Islet of Langerhans (tissue), 1 donor: ENCODE measurements at regions not wholly inside any gene's neighbourhood (a gene's known extent, or its start where the extent isn't known, plus 50 kb on each side); places are given as distances from the start of the nearest gene placed in this dataset.
"Not testable (repeated sequence)": the region's sequence is repeated elsewhere in the genome, so short reads cannot be mapped to it uniquely, and the experiment has no call there.

Experiments
- FAIRE-seq: peaks from one replicate; lab custom pipeline; 2011; peaks lifted over from hg19 to GRCh38; lab: Jason Lieb, UNC

DNA sequence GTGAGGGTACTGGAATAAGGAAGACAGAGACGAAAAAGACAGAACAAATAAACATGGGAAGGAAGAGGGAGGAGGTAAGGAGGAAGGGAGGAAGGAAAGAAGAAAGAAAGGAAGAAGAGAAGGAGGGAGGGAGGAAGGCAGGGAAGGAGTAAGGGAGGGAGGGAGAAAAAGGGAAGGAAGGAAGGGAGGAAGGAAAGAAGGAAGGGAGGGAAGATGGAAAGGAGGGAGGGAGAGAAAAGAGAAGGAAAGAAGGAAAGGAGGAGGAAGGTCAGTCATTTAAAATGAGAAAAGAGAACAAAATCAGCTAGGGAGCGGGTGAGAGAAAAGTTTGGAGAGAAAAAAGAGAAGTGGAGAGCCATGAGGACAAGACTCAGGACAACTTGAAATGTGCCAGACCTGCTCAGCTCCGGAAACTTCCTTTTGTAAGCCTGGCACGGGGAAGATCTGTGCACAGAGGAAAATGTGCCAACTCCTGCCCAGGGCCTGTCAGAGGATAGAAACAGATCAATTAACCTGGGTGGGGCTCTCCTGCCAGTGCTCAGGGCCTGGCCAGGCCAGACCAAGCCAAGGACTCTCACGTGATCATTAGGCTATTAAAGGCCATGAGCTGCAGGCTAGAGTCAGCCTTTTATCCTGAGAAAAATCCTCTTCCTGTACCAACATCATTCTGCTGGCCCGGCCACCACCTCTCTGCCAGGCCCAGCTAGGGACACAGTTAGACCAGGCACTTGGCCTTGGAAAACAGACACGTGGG, 50.1 kb upstream of the BCL6 start:
- FAIRE-seq, result no peak

DNA sequence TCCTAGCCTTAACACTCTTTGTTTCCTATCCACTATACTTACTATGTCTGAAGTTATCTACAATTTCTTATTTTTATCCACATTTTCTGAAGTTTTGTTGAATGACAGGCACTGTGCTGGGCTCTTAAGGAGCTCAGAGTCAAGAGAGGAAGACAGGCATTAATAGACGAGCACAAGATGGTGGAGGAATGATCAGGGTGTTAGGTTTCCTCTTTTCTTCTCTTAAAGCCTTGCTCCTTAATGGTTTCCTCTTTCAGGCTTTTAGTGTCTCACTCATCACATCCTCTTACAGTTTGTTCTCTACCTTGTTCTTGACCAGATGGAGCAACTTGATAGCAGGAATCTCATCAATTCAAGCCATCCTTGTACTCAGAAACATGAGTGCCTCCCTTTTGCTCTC, 52.9 kb upstream of the BCL6 start:
- FAIRE-seq, result no peak

DNA sequence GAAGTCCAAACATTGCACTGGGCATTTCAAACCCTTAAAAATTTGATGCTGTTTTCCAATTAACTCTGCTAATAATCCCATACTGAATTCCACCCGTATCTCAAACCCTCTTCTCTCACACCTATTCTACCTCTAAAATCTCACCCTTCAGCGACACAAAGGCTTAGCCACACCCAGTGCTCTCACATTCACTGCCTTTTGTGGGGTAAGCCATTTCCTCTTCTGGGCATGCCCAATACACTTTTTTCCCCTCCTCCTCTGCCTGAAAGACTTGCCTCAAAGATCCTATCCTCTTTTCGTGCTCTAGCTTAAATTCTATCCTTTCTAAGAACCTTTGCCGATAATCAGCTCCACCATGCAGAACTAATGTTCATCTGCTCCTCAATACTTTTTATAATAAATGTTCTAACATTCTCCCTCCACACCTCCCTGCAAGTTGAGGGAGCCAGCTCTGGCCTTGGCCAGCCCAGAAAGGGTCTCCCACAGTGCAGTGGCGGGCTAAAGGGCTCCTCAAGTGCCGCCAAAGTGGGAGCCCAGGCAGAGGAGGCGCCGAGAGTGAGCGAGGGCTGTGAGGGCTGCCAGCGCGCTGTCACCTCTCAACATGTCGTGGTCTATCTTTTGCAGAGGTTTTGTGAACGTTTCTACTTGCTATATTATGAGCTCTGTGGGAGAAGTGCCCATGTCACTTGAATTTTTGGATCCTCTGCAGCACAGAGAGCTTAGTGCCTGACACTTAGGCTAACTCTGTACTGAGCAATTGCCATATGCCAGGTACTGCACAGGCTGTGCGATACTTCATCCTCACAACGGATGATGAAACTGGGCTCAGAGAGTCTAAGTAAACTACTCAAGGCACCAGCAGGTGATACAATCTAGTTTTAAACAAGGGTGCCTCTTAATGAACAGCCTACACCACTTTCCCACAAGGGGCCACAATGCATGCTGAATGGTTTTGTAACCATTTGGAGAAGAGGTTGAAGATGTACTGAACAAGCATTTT, 53.6 kb upstream of the BCL6 start:
- FAIRE-seq, result no peak

DNA sequence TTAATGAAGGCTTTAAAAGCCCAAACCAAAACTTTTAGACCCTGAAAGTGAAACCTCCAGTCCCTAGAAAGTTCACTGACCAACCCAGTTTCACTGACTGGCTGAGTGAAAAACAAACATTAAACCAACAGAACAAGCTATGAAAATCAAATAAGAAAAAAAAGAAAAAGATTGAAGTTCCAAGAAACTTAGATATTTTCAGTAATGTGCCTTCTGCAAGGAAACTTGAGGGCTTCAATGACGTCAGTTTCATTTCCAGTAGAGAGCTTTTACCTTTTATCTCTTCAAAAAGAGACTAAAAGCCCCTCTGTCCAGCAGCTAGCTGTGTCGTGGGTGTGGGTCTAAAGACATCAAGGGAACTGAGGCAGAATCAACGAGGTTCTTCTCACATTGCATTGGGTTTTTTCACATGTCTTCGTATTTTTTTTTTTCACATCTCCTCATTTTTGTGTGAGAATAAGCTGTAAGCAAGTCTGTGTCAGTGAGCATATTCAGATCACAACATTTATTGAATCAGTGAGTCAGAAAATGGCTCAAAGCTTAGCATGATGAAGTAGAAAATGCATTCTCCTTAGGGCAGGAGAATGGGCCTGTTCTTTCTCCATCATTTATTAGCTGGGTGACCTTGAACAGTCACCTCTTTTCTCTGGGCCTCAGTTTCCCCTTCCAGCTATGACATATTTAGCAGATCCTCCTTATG, 54.8 kb upstream of the BCL6 start:
- no peak for FAIRE-seq

DNA sequence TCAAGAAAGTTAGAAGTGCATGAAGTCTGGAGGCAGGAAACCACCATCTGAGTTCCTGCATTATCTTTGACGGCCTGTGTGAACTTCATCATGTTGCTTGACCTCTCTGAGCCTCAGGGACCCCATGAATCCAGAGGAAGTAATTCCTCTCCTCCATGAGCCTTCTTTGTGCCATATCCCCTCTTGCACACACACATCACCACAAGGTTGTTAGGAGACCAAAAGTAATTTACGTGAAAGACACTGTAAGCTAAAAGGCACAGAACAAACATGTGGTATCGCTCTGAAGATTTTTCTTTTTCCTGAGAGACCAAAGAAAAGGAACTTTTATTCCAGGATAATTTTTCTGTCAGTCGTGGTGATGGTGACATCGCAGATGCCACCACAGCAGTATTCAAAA, 55.9 kb upstream of the BCL6 start:
- FAIRE-seq, result no peak

DNA sequence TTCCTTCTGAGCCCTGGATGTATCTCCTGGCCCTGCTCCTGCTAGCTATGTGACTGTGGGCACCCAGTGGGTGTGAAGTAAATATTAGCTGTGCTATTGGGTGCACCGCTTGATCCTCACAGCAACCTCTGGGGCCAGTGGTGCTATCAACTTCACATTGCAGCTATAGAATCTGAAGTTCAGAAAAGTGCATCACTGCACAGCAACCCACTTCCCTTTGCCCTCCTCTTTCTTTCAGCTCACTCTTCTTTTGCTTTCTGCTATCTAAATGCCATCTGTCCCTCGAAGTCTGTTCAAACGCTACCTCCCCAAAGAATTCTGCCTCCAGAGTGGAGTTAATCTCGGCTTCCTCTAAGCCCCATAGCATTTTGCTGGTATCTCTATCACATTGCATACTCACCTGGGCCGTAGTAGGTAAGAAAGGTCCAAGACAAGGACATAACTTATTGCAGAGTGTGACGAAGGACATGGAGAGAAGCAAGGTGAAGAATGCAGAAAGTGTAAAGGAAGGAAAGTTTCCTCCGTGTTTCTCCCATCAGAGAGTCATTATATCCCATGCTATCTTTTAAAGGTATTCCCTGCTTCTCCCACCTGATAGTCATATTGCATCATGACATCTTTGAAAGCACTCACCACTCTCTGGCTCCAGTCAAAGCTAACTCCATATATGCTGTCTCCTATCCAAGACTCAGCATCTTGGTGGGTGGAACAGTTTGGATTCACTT, 57.1 kb upstream of the BCL6 start:
- no peak for FAIRE-seq

DNA sequence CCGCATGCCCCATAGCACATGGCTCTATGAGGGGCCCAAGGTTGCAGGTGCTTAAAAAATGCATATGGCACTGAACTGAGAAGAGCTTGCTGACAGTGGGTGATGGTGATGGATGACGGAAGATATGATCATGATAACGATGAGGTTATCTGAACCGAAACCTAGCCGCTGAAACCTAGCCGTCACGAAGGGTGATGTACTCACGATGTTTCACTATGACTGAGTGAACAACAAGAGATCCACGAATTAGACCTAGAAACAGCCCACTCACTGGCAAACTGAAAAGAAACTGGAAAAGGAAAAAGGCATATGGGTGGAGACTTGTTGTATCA, 57.6 kb upstream of the BCL6 start:
- FAIRE-seq, result no peak

DNA sequence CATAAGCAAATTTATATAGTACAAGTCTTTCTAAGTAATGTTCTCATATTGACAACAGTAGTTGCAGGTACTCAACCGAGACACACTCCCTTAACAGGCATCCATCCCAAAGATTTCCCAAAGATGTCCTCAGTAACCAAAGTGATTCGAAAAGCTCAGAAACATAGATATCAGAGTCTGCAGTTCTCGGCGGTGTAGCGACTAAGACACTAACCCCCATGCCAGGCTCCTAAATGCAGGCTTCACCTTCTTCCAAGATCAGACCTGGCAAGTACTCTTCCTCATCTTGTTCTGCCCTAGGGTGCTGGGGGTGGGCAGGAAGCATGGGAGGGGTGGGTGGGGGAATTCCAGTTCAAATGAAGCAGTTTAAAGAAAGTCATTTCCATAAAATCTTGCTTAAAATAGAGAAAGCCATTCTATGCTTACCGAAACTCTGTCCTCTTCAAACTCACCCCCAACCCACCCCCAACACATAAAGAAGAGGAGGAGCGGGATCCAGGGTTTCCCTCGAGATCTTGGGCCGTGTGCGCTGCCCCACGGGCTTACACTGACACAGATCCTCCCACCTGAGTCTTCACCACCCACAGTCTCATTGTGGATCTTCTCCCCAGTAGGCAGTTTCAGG, 59.0 kb upstream of the BCL6 start:
- FAIRE-seq, result no peak

DNA sequence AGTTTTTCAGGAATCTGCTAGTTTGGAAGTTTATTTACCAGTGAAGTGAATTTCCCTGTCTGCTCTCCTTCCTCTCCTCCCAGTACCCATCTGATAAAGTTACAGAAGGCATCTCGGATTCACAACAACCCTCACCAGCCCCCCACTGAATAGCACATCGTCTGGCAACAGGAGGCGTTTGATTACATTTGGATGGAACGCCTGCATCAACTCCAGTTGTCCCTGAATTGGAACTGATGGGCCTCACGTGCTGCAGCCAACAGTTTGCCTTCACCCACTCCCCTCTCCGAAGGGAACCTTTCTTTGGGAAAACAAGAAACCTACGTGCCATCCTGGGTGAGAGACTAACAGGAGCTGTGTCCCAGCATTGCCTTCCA, 59.5 kb upstream of the BCL6 start:
- FAIRE-seq, result no peak

DNA sequence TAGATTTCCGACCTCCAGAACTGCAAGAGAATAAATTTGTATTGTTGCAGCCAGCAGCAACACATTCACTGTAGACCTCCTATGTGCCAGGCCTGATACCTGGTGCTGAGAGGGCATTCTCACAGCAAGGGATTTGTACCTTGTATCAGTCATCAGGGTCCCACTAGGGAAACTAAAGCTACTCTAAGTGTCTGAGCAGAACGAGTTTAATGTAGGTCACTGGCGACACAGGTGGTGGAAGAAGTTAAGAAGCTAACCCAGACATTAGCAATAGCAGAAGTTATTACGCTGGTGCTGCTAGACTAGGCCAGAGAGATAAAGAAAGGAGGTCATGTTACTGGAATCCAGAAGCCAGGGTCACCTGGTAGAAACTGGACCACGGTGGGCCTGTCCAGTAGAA, 60.5 kb upstream of the BCL6 start:
- no peak for FAIRE-seq

DNA sequence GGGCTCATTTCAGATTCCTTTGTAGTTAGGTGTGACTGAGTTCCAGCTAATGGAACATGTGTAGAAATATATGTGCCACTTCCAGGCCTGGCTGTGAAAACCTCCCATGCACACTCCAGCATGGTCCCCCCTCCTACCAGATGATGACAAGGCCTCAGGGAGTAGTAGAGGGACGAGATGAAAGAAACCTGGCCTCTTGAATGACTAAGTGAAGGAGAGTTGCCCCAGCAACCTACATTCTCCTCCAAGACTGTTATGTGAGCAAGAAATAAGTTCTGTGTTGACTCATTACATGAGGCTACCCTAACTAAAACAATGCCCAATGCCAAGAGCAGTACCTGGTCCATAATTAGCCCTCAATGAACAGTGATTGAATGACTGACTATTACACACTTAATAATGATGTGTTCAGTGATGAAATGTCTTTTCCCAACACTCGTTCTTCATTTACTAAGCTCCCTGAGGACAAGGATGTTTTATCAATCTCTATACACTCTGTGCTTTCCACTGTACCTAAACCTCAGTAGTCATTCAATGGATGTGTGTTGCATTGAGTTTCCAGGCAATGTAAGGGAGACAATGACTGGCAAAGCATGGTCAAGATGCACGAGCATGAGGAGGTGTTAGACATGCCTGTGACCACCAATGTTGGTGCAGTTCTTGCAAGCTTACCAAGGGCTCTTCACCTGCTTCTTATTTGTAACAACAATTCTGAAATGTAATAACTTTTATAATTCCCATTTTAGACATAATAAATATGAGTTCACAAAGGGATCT, 62.0 kb upstream of the BCL6 start:
- FAIRE-seq, result no peak

DNA sequence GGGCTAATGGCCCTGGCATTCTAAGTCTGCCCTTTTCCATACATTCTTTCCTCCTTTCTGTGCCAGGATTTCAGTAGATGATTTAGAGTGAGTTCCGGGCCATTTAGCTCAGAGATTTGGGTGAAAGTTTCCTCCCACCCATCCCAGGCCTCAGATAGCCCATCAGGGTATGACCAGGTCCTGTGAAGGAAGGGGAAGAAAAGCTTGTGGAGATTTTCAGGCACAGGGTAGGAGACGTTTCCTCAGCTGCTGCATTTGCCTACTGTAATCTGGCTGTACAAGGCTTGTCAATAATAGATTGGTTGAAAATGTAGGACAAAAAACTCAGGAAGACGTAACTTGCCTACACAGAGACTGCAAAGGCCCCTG, 63.2 kb upstream of the BCL6 start:
- FAIRE-seq, result no peak

DNA sequence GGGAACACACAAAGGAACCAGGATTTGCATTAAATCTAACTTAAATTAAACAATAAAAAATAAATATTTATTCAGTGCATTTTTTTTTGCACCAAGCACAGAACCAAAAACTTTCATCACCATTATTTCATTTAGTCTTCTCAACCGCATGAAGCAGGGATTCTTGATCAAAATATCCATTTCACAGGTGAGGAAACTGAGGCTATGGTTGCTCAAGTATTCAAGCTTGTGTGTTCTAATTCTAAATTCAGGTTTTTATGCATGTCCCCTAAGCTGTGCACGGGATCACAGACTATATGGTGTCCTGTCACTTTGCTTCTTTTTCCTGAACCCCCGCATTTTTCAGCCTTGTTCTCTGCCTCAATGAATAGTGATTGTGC, 64.3 kb upstream of the BCL6 start:
- no peak for FAIRE-seq

DNA sequence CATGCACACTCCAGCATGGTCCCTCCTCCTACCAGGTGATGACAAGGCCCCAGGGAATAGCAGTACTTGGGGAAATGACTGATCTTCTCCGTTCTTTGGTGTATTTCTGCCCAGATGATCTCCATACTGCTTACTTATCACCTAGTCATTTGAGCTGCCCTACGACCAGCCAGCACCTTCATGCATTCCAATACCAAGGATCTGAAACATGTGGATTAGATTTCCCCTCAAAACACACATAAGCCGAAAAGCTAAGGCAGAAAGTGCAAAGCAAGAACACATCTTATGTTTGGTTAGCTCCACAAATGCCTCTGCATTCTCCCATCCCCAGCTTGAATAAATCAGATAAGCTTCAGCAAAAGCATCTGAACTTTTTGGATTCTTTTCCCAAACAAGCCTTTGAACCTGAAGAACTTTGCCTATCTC, 64.8 kb upstream of the BCL6 start:
- FAIRE-seq, result no peak

DNA sequence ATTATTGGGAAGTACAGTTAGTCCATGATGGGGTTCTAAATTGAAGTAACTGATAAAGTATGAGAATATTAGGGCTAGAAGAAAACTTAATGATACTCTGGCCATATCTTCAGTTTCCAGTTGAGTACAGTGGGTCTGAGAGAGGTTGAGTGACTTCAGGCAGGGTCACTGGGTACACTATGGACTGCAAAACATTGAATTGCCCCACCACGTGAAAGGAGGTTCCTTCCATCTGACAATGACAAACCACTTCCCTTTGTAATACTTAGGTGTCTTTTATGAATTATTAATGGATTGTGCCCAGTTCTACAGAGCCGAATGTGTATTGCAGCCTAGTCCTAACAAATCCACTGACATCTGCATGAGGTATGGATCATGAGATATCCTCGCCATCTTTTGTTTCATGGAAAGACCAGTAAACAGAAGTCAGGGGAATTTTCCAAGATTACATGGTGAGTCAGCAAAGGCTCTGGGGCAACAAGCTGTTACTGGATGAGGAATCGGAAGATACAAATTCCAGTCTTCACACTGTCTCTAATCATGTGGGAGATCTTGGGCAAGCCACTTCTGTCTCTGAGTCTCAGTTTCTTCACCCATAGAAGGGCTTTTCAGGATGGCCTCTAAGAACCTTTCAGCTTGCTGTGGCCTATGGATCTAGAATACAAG, 66.5 kb upstream of the BCL6 start:
- no peak for FAIRE-seq

DNA sequence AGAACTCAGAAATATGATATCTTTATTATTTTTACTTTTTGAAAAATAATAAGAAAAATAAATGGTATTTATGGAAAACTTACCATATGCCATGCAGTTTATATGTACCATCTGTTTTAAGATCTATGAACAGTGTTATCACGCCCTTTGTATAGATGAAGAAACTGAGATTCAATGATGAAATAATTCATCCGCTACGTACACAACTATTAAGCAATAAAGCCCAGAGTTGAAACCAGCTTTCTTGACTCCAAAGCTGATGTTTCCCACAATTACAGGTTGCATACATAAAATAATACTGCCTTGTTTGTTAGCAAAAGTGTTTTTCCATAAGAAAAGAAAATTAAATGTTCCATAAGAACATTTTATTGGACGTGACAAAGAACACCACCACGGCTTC, 67.2 kb upstream of the BCL6 start:
- FAIRE-seq, result no peak

DNA sequence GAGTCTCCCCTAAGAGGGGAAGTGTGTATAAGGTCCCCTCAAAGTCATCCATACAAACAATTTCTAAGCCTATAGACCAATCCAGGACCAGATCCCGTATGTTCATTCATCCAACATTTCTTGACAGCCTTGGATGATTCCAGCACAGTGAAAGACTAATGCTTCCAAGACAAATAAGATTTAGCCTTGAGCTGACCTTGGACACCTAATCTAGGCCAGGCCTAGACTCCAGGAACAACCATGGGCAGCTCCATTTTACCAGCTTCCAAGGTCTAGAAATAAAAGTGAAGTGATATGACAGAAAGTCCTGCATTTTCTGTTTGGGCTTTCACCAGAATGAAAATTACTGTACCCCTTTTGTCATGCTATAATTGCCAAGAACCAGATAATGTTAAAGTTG, 67.9 kb upstream of the BCL6 start:
- no peak for FAIRE-seq

DNA sequence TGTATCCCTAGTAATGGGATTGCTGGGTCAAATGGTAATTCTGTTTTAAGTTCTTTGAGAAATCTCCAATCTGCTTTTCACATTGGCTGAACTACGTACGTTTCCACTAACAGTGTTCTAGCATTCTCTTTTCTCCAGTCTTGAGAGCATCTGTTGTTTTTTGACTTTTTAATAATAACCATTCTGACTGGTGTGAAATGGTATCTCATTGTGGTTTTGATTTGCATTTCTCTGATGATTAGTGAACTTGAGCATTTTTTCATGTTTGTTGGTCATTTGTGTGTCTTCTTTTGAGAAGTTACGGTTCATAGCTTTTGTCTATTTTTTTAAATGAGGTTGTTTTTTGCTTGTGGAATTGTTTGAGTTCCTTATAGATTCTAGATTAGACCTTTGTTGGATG, 72.5 kb upstream of the BCL6 start:
- not testable (repeated sequence) for FAIRE-seq

DNA sequence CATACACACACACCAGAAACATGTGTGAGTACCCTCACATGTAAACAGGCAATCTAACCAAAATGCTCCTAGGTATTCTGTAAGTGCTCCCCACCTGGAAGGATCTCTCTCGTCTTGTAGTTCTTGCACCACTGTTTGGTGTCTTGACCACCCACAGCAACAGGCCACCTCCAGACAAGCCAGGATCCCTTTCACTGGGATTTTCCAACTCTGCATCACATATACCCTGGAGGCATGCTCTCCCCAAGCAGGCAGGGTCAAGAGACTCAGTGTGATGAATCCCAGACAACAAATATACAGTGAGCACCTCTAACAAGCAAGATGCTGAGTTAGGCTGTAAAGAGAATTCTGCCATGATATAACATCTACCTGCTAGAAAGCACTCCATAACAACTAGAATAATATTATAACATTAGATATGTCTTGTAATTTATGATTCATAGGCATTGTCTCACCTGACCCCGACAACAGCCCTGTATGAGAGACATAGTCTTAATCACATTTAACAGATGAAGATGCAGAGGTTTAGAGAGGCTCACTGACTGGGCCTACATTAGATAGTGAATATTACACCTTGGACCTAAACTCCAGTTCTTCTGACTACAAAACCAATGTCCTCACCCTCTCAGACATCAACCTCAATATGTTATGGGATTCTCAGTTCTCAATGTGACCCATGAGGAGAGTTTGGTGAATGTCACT, 76.5 kb upstream of the BCL6 start:
- no peak for FAIRE-seq

DNA sequence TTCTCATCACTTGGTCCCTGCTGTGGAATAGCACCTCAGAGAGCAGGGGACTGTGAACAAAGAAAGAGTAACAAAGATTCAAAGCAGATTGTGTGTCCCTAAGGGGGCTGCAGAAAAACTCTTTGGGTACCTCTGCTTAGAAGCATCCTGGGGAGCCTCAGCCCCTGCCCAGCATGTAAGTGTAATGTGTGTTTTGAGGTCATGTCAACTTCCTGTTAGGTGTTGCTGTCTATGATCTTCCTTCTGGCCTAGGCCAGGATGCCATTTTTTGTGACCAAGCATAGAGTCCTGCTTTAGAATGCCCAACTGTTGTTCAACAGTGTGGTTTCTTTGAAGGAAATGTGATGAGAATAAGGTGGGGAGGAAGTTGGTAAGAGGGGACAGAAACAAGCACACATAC, 77.1 kb upstream of the BCL6 start:
- FAIRE-seq, result no peak
